HAP-1 (cell line): ENCODE measurements at regions not wholly inside any gene's neighbourhood (a gene's known extent, or its start where the extent isn't known, plus 50 kb on each side); places are given as distances from the start of the nearest gene placed in this dataset.
"Not testable (repeated sequence)": the region's sequence is repeated elsewhere in the genome, so short reads cannot be mapped to it uniquely, and the experiment has no call there.

Experiments used
- DNase-seq, 2 experiments: peaks; one replicate each; pipeline ENCODE4 v3.0.0-alpha.2; 2016 to 2020; ENCODE audit warnings: low spot score in 2 of 2
- H3K27me3 ChIP-seq: fragments of 250-450 bp; sonication (Bioruptor Pico); 2 replicates; pipeline ENCODE4 v1.5.1; 2020; ENCODE audit warnings: low read depth, mild to moderate bottlenecking, moderate library complexity
- H3K36me3 ChIP-seq: fragments of 250-450 bp; sonication (Bioruptor Pico); replicated peaks from 2 replicates; pipeline ENCODE4 v1.5.1; 2020; ENCODE audit warnings: mild to moderate bottlenecking
- H3K4me1 ChIP-seq: fragments of 250-450 bp; sonication (Bioruptor Pico); 2 replicates; pipeline ENCODE4 v1.5.1; 2020; ENCODE audit warnings: mild to moderate bottlenecking
- H3K4me3 ChIP-seq: fragments of 250-450 bp; sonication (Bioruptor Pico); 2 replicates; pipeline ENCODE4 v1.5.1; 2020; ENCODE audit warnings: mild to moderate bottlenecking, moderate library complexity
- H3K9me3 ChIP-seq: fragments of 250-450 bp; sonication (Bioruptor Pico); 2 replicates; pipeline ENCODE4 v1.5.1; 2020; ENCODE audit warnings: mild to moderate bottlenecking, moderate library complexity
- in situ Hi-C: fragments of 300-500 bp; cut with MboI; formaldehyde crosslinking; loops from 3 replicates; pipeline ENCODE4 v1.14.3; 2020; ENCODE audit warnings: low sequenced_read_pairs, inconsistent platforms, mixed read lengths

GRCh38 chr4:173748353-173748752, 218.3 kb upstream of the HAND2 start:
- no peaks in the 10 kb centered on the region for H3K27me3 ChIP-seq
- in situ Hi-C loops, result no loop called here
- H3K9me3 ChIP-seq, result no peaks in the 10 kb centered on the region
- no peak for DNase-seq
- no peaks in the 10 kb centered on the region for H3K36me3 ChIP-seq
- no peaks in the 10 kb centered on the region for H3K4me1 ChIP-seq
- no peak overlapping the region for H3K4me3 ChIP-seq

DNA sequence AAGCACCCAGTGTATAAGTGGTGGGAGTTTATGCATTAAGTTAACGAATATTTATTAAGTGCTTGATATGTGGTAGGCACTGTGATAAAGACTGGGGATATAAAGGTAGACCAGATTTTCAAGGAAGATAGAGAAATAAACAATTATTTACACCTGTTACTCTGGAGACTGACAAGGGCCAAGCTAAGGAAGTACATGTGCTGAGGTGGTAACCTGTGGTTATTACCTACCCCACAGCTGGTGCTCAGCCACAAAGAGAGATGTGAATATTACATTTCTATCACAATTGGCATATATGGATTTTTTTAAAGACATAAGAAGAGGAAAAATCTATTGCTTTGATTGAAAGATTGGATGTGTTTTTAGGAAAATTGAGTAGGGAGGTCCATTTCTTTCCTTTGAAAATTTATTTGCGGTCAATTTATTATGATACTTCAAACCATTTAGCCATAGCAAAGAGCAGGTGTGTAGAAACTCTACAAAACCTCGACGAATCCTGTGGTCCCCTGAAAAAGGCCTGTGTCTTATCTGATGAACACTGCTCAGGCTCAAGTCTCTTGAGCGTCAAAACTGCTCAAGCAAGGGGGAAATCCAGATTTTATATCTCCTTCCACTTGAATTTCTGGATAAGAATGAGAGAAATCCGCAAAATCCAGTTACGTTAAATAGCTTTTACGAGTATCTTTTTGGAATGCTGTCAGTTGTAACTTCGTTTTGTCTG, 217.7 kb upstream of the HAND2 start:
- H3K4me3 ChIP-seq, result no peak overlapping the region
- H3K27me3 ChIP-seq, result no peaks in the 10 kb centered on the region
- no peaks in the 10 kb centered on the region for H3K9me3 ChIP-seq
- H3K36me3 ChIP-seq, result no peaks in the 10 kb centered on the region
- DNase-seq, result no peak
- in situ Hi-C loops, result no loop called here
- H3K4me1 ChIP-seq, result no peaks in the 10 kb centered on the region

DNA sequence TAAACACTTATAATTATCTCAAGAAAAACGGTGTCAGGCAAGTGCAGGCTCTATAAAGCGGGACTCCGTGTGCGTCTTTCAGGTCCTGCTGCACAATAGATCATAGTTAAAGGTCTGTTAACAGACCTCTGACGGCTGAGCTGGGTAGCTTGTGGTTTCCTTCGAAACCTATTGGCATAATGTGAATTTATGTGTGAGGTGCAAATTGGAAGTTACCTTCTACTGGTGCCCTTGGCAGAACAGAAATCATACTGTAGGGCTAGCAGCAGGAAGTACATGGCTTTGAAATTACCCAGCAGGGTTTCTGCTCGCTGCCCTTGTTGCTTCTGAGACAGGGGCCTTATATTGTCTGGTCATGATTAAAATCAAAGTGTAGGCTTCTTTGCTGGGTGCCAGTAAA, 216.4 kb upstream of the HAND2 start:
- H3K36me3 ChIP-seq, result no peaks in the 10 kb centered on the region
- no peak for DNase-seq
- H3K27me3 ChIP-seq, result no peaks in the 10 kb centered on the region
- no peaks in the 10 kb centered on the region for H3K9me3 ChIP-seq
- no peaks in the 10 kb centered on the region for H3K4me1 ChIP-seq
- no peak overlapping the region for H3K4me3 ChIP-seq
- in situ Hi-C loops, result no loop called here

- no peaks in the 10 kb centered on the region for H3K4me1 ChIP-seq
- no peak overlapping the region for H3K4me3 ChIP-seq
- H3K27me3 ChIP-seq, result no peaks in the 10 kb centered on the region
- no peaks in the 10 kb centered on the region for H3K9me3 ChIP-seq
- DNase-seq, result no peak
- in situ Hi-C loops, result no loop called here
- no peaks in the 10 kb centered on the region for H3K36me3 ChIP-seq
Measured at GRCh38 chr4:173745765-173746164, 215.7 kb upstream of the HAND2 start.

DNA sequence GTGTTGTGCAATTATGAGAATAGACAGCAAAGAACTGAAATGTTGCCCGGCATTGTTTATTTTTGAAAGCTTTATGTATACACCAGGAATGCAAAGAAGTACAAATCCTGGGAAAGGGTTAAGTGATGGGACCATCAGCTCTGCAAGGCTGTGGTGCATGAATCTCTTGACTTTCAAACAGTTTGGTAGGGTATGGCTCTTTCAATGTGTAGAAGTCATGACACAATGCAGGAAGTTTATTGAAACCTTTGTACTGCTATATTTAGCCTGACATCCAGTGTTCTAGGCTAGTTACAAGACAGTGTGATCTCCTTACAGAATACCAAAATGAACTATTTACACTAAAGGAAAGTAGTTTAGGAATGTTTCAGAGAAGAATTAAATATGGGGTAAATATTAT, 206.8 kb upstream of the HAND2 start:
- Histone ChIP-seq H3K4me3 (no peak overlapping the region), H3K4me1 (no peaks in the 10 kb centered on the region), H3K9me3 (no peaks in the 10 kb centered on the region), H3K27me3 (no peaks in the 10 kb centered on the region), H3K36me3 (no peaks in the 10 kb centered on the region)
- in situ Hi-C loops, result no loop called here
- no peak for DNase-seq

DNA sequence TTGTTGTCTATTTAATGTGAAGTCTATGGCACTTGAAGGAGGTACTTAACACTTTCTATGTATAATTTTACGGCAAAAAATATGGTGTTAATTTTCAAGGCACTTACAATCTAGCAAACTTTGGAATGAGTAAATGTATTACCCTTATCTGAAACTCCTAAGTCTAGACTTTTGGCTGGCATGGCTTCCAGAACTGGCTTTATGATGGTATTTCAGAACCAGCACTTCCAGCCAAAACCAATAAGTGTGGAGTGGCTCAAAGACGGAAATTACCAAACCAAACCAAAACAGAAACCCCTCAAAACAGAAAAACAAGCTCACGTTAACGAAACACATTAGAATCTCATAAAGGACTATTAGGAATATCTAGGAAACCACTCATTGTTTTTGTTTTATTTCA, 205.6 kb upstream of the HAND2 start:
- H3K9me3 ChIP-seq, result no peaks in the 10 kb centered on the region
- no peak for DNase-seq
- no peaks in the 10 kb centered on the region for H3K4me1 ChIP-seq
- H3K4me3 ChIP-seq, result no peak overlapping the region
- in situ Hi-C loops, result no loop called here
- no peaks in the 10 kb centered on the region for H3K36me3 ChIP-seq
- no peaks in the 10 kb centered on the region for H3K27me3 ChIP-seq

- DNase-seq, result no peak
- Histone ChIP-seq H3K4me1 (no peaks in the 10 kb centered on the region), H3K9me3 (no peaks in the 10 kb centered on the region), H3K4me3 (no peak overlapping the region), H3K36me3 (no peaks in the 10 kb centered on the region), H3K27me3 (no peaks in the 10 kb centered on the region)
- in situ Hi-C loops, result no loop called here
Measured at GRCh38 chr4:173735049-173735448, 205.0 kb upstream of the HAND2 start.

DNA sequence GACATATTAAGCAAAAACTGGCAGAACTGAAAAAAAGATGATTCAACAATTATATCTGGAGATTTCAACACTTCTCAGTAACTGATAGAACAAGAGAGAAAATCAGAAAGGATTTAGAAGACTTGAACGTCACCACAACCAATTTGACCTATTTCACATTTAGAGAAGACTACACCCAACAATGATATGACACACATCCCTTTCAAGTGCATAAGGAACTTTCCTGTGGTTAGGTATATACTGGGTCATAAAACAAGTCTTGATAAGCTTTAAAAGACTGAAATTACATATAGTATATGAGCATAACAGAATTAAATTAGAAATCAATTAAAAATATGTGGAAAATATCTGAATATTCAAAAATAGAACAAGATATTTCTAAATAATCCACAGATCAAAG, 201.2 kb upstream of the HAND2 start:
- in situ Hi-C loops, result no loop called here
- Histone ChIP-seq H3K9me3 (no peaks in the 10 kb centered on the region), H3K4me3 (no peak overlapping the region), H3K27me3 (no peaks in the 10 kb centered on the region), H3K4me1 (no peaks in the 10 kb centered on the region), H3K36me3 (no peaks in the 10 kb centered on the region)
- DNase-seq, result no peak

DNA sequence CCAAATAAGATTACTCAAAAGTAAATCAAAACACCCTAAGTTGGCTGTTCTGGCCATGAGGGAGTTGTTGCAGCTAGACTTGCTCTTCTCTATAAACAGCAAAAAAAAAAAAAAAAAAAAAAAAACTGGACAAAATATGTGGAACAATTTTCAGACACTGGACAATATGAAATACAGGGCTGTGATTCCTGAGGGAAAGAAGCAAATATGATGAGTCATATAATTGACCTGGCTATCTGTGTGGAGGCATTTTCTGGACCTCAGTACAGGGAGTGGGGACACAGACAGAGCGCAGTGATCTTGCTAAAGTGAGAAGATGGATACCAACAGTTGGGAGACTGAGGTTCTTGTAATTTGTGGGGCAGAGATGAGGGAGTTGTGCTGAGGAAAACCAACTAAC, 192.0 kb upstream of the HAND2 start:
- Histone ChIP-seq H3K9me3 (no peaks in the 10 kb centered on the region), H3K4me3 (no peak overlapping the region), H3K4me1 (no peaks in the 10 kb centered on the region), H3K36me3 (no peaks in the 10 kb centered on the region), H3K27me3 (no peaks in the 10 kb centered on the region)
- in situ Hi-C loops, result no loop called here
- DNase-seq, result no peak

- in situ Hi-C loops, H3K4me3 ChIP-seq, H3K9me3 ChIP-seq, H3K36me3 ChIP-seq, H3K27me3 ChIP-seq, H3K4me1 ChIP-seq, DNase-seq: not testable (repeated sequence)
Measured at GRCh38 chr4:173718504-173718903, 188.5 kb upstream of the HAND2 start.

- in situ Hi-C loops, result no loop called here
- Histone ChIP-seq H3K4me1 (no peaks in the 10 kb centered on the region), H3K4me3 (no peak overlapping the region), H3K36me3 (no peaks in the 10 kb centered on the region), H3K27me3 (no peaks in the 10 kb centered on the region), H3K9me3 (no peaks in the 10 kb centered on the region)
- no peak for DNase-seq
Measured at GRCh38 chr4:173717581-173717980, 187.6 kb upstream of the HAND2 start.

DNA sequence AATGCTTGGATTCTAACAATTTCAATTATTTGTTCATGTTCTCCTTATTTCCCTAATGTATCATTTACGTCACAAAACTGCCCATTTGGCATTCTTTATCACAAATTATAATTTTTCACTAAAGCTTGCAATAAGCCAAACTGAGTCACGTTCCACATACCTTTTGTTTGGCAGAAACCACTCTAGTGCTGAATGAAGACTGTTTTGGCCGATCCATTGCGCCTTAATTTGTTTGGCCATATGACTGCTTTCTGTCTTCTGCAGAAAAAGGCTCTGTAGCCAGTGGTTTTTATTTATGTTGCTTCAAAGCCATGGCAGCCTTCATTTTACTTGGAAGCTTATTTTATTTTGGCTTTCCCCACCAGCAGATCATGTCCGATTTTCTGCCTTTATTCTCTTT, 184.4 kb upstream of the HAND2 start:
- H3K36me3 ChIP-seq, result no peaks in the 10 kb centered on the region
- no peaks in the 10 kb centered on the region for H3K27me3 ChIP-seq
- in situ Hi-C loops, result no loop called here
- H3K4me1 ChIP-seq, result no peaks in the 10 kb centered on the region
- DNase-seq, result no peak
- no peak overlapping the region for H3K4me3 ChIP-seq
- no peaks in the 10 kb centered on the region for H3K9me3 ChIP-seq

GRCh38 chr4:173713026-173713425, 183.0 kb upstream of the HAND2 start:
- Histone ChIP-seq H3K27me3 (no peaks in the 10 kb centered on the region), H3K4me1 (no peaks in the 10 kb centered on the region), H3K4me3 (no peak overlapping the region), H3K9me3 (no peaks in the 10 kb centered on the region), H3K36me3 (no peaks in the 10 kb centered on the region)
- DNase-seq, result no peak
- in situ Hi-C loops, result no loop called here

GRCh38 chr4:173707658-173708419, 177.8 kb upstream of the HAND2 start:
- Histone ChIP-seq H3K9me3 (no peaks in the 10 kb centered on the region), H3K4me3 (no peak overlapping the region), H3K4me1 (no peaks in the 10 kb centered on the region), H3K36me3 (no peaks in the 10 kb centered on the region), H3K27me3 (no peaks in the 10 kb centered on the region)
- in situ Hi-C loops, result no loop called here
- DNase-seq, result no peak
